ENCODE measurements at regions not wholly inside any gene's neighbourhood (a gene's known extent, or its start where the extent isn't known, plus 50 kb on each side); places are given as distances from the start of the nearest gene placed in this dataset.
"Not testable (repeated sequence)": the region's sequence is repeated elsewhere in the genome, so short reads cannot be mapped to it uniquely, and the experiment has no call there.

DNA sequence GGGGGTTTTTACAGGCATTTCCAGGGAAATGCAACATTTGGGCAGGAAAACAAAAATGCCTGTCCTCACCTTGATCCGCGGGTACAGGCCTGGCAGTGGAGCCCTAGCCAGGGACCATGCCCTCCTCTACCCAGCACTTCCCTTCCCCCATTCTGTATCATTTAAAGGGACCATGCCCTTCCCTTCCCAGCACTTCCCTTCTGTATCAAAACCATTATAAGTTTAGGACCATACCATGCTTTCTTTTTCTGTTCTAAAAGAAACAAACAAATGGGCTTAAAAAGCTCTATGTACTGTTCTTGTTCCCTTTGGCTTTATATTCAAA lies 166.9 kb upstream of the ZNF608 start:
- TF ChIP-seq, protein P1, sequence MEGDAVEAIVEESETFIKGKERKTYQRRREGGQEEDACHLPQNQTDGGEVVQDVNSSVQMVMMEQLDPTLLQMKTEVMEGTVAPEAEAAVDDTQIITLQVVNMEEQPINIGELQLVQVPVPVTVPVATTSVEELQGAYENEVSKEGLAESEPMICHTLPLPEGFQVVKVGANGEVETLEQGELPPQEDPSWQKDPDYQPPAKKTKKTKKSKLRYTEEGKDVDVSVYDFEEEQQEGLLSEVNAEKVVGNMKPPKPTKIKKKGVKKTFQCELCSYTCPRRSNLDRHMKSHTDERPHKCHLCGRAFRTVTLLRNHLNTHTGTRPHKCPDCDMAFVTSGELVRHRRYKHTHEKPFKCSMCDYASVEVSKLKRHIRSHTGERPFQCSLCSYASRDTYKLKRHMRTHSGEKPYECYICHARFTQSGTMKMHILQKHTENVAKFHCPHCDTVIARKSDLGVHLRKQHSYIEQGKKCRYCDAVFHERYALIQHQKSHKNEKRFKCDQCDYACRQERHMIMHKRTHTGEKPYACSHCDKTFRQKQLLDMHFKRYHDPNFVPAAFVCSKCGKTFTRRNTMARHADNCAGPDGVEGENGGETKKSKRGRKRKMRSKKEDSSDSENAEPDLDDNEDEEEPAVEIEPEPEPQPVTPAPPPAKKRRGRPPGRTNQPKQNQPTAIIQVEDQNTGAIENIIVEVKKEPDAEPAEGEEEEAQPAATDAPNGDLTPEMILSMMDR (IDR thresholded peaks at IDR 0.05) = no peak
- DNase-seq (no peak), ATAC-seq (ENCODE audit: low read depth) (no peak)
- peaks cover 33% of the 10 kb centered on the region for H3K4me1 Mint-ChIP-seq
- intact Hi-C loops (cut with micrococcal nuclease) = no loop called here
- no peaks in the 10 kb centered on the region for H3K27me3 Mint-ChIP-seq
- H3K36me3 Mint-ChIP-seq (ENCODE audit: low read depth) = no peaks in the 10 kb centered on the region
- H3K4me3 Mint-ChIP-seq = no peak overlapping the region
- no peaks in the 10 kb centered on the region for H3K9me3 Mint-ChIP-seq
- H3K27ac Mint-ChIP-seq = no peak overlapping the region
- POLR2A ChIA-PET = interaction anchor here (0.6 kb wide), 1 partner anchor 29 kb away, joined by 3 read pairs; no protein-coding TSS in a partner anchor
- CTCF ChIA-PET = no interaction called here

DNA sequence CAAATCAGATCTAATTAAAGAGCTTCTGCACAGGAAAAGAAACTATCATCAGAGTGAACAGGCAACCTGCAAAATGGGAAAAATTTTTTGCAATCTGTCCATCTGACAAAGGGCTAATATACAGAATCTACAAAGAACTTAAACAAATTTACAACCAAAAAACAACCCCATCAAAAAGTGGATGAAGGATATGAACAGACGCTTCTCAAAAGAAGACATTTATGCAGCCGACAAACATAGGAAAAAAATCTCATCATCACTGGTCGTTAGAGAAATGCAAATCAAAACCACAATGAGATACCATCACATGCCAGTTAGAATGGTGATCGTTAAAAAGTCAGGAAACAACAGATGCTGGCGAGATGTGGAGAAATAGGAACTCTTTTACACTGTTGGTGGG lies 169.9 kb upstream of the ZNF608 start:
- CTCF ChIA-PET = interaction anchor here (0.9 kb wide), 1 partner anchor 9 kb away, joined by 3 read pairs; no protein-coding TSS in a partner anchor
- peaks cover 28% of the 10 kb centered on the region for H3K4me1 Mint-ChIP-seq
- ATAC-seq (ENCODE audit: low read depth); H3K27me3 Mint-ChIP-seq; DNase-seq; intact Hi-C loops (cut with micrococcal nuclease); POLR2A ChIA-PET; H3K9me3 Mint-ChIP-seq; H3K36me3 Mint-ChIP-seq (ENCODE audit: low read depth); H3K4me3 Mint-ChIP-seq; H3K27ac Mint-ChIP-seq: not testable (repeated sequence)

DNA sequence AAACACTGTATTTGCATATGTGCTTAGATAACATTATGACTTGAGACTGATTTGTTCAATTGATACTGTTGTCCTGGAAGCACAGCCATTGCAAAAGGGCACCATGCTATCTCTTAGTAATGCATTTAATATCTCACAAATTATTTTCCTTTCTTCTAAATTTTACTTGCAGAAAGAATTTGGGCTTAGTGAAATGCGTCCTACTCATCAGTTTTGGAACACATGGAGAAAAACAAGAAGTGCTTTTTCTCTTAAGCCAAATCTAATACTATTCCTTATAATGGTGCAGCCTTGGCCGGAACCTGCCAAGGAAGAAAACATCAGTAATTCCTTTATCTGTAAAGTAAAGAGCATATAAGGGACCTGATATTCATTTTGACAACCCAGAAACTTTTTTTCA lies 172.2 kb upstream of the ZNF608 start:
- intact Hi-C loops (cut with micrococcal nuclease) = no loop called here
- no peaks in the 10 kb centered on the region for H3K9me3 Mint-ChIP-seq
- POLR2A ChIA-PET = interaction anchor here (0.7 to 3.0 kb wide), 2 partner anchors 171 to 220 kb away, joined by 5 to 30 read pairs; partner anchors contain the start of gene ZNF608
- CTCF ChIA-PET = no interaction called here
- H3K27me3 Mint-ChIP-seq = no peaks in the 10 kb centered on the region
- peaks cover 14% of the 10 kb centered on the region for H3K4me1 Mint-ChIP-seq
- TF ChIP-seq, protein P1 (IDR thresholded peaks at IDR 0.05) = no peak
- ATAC-seq (ENCODE audit: low read depth) (no peak), DNase-seq (no peak)
- H3K27ac Mint-ChIP-seq = no peak overlapping the region
- H3K4me3 Mint-ChIP-seq = no peak overlapping the region
- H3K36me3 Mint-ChIP-seq (ENCODE audit: low read depth) = no peaks in the 10 kb centered on the region

DNA sequence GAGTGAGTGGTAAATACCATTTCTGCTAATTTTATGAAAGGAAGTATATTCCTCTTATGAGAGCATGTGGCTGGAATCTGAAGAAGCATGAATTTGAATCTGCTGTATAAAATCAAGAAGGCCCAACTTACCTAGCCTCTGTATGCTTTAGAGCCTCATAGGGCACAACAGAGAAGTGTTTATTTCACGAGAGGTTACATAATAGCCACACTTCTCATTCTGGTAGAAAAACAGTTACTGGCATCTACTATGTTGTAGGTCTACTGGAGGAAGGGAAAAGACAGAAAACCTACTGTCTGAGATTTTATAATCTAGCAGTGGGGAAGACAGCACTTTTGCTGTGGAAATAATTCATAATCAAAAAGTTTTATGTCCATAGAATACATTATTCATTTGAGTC lies 172.6 kb upstream of the ZNF608 start:
- Mint-ChIP-seq H3K27ac (no peak overlapping the region), H3K4me3 (no peak overlapping the region), H3K9me3 (no peaks in the 10 kb centered on the region), H3K36me3 (ENCODE audit: low read depth) (no peaks in the 10 kb centered on the region), H3K27me3 (no peaks in the 10 kb centered on the region), H3K4me1 (peaks cover 14% of the 10 kb centered on the region)
- TF ChIP-seq, protein P1 (IDR thresholded peaks at IDR 0.05) = no peak
- CTCF ChIA-PET = no interaction called here
- intact Hi-C loops (cut with micrococcal nuclease) = no loop called here
- no peak for DNase-seq
- POLR2A ChIA-PET = interaction anchor here (3.0 kb wide), 1 partner anchor 171 kb away, joined by 30 read pairs; the partner anchor contains the start of gene ZNF608
- ATAC-seq (ENCODE audit: low read depth) = no peak

DNA sequence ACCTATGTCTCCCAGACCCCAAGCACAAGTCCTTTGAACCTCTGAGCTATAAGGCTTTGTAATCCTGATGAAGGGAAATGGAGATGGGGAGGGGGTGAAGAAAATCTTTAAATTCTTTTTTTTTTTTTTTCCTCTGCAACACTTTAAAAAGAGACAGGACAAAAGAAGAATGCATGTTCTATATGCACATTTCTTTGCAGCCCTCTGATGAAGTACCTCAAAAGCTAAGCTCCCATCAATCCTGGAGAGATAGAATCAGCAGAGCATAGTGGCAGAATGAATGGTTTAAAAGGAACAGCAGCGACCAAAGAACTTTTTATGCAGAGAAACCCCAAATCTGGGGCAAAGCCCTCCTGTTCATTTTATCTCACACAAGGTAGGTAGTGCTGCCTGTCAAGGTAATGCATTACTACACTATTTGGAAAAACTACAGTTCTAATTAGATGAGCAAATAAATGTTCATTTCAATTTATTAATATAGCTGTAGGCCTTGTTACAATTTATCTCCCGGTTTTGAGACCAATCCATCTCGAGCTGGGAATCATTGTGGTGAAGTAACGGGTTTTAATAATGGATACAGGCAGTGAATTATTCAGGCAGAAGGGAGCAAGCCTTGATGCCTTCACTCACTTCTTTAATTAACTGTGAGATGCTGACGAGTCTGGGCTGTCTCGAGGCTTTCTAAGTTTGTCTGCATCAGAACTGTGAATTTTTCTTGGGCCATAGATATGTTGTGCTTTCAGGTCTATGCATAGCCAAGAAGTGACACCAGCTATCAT lies 173.5 kb upstream of the ZNF608 start:
- DNase-seq (no peak), ATAC-seq (ENCODE audit: low read depth) (no peak)
- TF ChIP-seq, protein P1 (IDR thresholded peaks at IDR 0.05) = no peak
- H3K4me1 Mint-ChIP-seq = peaks cover 14% of the 10 kb centered on the region
- no peaks in the 10 kb centered on the region for H3K27me3 Mint-ChIP-seq
- intact Hi-C loops (cut with micrococcal nuclease) = loop anchor here (2.0 to 5.0 kb wide), 2 partner anchors 33 to 273 kb away; no protein-coding TSS in a partner anchor
- H3K9me3 Mint-ChIP-seq = no peaks in the 10 kb centered on the region
- no peak overlapping the region for H3K4me3 Mint-ChIP-seq
- H3K36me3 Mint-ChIP-seq (ENCODE audit: low read depth) = no peaks in the 10 kb centered on the region
- CTCF ChIA-PET = no interaction called here
- POLR2A ChIA-PET = interaction anchor here (0.6 to 3.0 kb wide), 5 partner anchors 16 to 172 kb away, joined by 3 to 30 read pairs (median 13); partner anchors contain the start of gene ZNF608
- no peak overlapping the region for H3K27ac Mint-ChIP-seq
